ENCODE measurements at regions not wholly inside any gene's neighbourhood (a gene's known extent, or its start where the extent isn't known, plus 50 kb on each side); places are given as distances from the start of the nearest gene placed in this dataset.
"Not testable (repeated sequence)": the region's sequence is repeated elsewhere in the genome, so short reads cannot be mapped to it uniquely, and the experiment has no call there.

DNA sequence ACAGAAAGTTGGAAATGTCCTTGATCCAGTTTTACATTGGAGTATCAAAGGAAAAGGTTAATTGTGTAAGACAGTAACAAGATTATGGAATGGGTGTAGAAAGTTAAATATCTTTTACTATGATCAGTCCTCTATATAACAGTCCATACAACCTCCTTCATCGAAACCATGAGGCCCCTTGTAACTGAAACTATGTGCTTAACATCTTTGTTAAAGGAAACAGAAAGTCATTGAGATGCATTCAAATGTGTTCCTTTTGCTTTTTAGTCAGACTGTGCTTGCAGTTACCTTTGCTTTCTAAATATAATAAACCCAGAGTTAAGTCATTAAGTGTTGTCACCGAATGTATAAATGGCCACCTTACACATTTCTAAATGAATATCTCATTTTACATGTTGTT lies 1298.5 kb downstream of the ROBO2 start:
- no peaks in the 10 kb centered on the region for H3K4me1 ChIP-seq (ENCODE audit: low read depth)
- H3K9me3 ChIP-seq = no peaks in the 10 kb centered on the region
- TF ChIP-seq, protein P1, sequence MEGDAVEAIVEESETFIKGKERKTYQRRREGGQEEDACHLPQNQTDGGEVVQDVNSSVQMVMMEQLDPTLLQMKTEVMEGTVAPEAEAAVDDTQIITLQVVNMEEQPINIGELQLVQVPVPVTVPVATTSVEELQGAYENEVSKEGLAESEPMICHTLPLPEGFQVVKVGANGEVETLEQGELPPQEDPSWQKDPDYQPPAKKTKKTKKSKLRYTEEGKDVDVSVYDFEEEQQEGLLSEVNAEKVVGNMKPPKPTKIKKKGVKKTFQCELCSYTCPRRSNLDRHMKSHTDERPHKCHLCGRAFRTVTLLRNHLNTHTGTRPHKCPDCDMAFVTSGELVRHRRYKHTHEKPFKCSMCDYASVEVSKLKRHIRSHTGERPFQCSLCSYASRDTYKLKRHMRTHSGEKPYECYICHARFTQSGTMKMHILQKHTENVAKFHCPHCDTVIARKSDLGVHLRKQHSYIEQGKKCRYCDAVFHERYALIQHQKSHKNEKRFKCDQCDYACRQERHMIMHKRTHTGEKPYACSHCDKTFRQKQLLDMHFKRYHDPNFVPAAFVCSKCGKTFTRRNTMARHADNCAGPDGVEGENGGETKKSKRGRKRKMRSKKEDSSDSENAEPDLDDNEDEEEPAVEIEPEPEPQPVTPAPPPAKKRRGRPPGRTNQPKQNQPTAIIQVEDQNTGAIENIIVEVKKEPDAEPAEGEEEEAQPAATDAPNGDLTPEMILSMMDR (IDR thresholded peaks at IDR 0.05) = no peak
- intact Hi-C loops (cut with DNase I, micrococcal nuclease) = no loop called here
- H3K4me3 ChIP-seq = no peak overlapping the region
- no peaks in the 10 kb centered on the region for H3K36me3 ChIP-seq (ENCODE audit: low read depth)
- ATAC-seq (no peak), DNase-seq (no peak)

DNA sequence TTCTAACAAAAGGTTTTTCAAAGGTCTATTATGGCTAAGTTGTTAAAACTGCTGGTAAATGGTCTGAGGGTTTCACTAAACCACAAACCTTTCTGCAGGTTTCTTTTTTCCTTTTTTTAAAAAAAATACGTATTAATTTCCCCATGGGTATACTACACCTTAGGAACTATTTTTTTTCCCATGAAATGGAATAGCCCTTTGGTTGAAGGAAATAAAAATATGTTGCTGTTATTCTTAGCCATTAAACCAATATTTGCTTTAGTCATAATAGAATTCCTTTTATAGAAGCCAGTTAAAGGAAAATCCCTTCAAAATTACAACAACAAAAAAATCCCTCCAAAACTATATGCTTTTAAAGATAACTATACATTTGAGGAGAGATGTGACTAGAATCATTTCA lies 1303.3 kb downstream of the ROBO2 start:
- no peaks in the 10 kb centered on the region for H3K9me3 ChIP-seq
- DNase-seq (no peak), ATAC-seq (no peak)
- H3K4me3 ChIP-seq = no peak overlapping the region
- no peaks in the 10 kb centered on the region for H3K4me1 ChIP-seq (ENCODE audit: low read depth)
- TF ChIP-seq, protein P1 (IDR thresholded peaks at IDR 0.05) = no peak
- H3K36me3 ChIP-seq (ENCODE audit: low read depth) = no peaks in the 10 kb centered on the region
- intact Hi-C loops (cut with DNase I, micrococcal nuclease) = no loop called here

DNA sequence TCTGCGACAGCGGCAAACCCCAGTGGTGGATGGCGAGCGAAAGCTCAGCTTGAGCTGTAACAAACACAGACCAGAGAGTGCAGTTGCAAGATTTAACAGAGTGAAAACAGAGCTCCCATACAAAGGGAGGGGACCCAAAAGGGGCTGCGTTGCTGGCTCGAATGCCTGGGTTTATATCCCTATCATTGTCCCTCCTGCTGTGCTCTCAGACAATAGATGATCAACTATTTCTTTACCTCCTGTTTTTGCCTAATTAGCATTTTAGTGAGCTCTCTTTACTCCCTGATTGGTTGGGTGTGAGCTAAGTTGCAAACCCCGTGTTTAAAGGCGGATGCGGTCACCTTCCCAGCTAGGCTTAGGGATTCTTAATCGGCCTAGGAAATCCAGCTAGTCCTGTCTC lies 1304.4 kb downstream of the ROBO2 start:
- ATAC-seq; H3K9me3 ChIP-seq; intact Hi-C loops (cut with DNase I, micrococcal nuclease); H3K4me1 ChIP-seq (ENCODE audit: low read depth); DNase-seq; H3K36me3 ChIP-seq (ENCODE audit: low read depth); H3K4me3 ChIP-seq: not testable (repeated sequence)

DNA sequence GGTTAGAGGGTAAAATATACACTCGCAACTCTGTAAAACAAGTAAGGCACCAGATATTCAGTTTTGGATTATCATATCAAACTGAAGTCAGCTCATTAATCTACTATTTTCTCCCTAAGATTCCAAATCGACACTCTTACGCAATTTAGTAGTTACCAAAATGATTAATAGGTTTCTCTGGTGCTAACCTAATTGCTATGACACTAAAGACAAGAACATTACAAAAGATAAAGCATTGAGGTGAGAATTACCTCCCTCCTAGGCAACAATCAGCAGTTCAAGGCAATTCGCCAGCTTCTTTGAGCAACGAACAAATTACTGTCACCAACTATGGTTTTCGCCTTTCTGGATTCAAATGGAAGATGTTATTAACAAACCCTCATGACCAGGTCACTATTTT lies 1305.0 kb downstream of the ROBO2 start:
- no peaks in the 10 kb centered on the region for H3K9me3 ChIP-seq
- TF ChIP-seq, protein P1 (IDR thresholded peaks at IDR 0.05) = no peak
- no peak for ATAC-seq

DNA sequence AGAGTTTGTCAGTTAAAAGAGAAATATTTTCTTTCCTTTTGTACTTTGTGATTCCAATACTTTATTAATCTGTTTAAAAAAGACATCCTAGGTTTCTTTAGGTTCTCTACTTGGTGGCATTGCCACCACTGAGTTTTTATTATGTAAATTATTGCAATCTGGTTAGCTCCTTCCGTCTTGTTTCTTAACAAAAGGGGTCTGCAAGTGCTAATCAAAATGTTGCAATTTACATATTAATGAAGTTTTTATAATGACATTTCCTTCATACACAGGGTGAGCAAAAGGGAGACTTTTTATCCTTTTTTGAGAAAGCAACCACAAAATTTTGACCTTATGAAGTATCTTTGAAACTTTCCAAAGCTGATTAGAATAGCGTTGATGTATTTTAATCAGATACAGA lies 1307.3 kb downstream of the ROBO2 start:
- H3K4me1 ChIP-seq (ENCODE audit: low read depth) = no peaks in the 10 kb centered on the region
- TF ChIP-seq, protein P1 (IDR thresholded peaks at IDR 0.05) = no peak
- ATAC-seq (no peak), DNase-seq (no peak)
- no peaks in the 10 kb centered on the region for H3K9me3 ChIP-seq
- intact Hi-C loops (cut with DNase I, micrococcal nuclease) = no loop called here
- no peak overlapping the region for H3K4me3 ChIP-seq
- H3K36me3 ChIP-seq (ENCODE audit: low read depth) = no peaks in the 10 kb centered on the region

More for the DNA sequence above, 1305.0 kb downstream of the ROBO2 start:
- no peak for DNase-seq
- Histone ChIP-seq H3K36me3 (ENCODE audit: low read depth) (no peaks in the 10 kb centered on the region), H3K4me1 (ENCODE audit: low read depth) (no peaks in the 10 kb centered on the region), H3K4me3 (no peak overlapping the region)
- intact Hi-C loops (cut with DNase I, micrococcal nuclease) = no loop called here

DNA sequence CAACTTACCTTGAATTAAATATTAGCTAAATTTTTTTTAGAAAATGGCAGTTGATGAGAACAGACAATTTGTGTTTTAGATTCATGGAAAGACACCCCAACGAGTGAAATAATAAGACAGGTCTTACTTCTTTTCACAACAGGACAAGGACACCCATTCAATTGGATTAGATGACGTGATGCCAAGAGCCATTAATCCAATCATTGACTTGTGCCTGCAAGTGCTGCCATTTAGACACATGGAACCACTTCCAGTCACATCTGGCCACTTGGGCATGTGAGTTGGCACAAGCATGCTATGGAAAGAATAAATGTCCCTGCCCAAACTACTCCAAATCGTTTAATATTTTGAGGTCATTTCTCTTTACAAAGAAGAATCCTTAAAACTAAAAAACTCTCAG lies 1308.8 kb downstream of the ROBO2 start:
- H3K4me3 ChIP-seq = no peak overlapping the region
- DNase-seq (no peak), ATAC-seq (no peak)
- TF ChIP-seq, protein P1 (IDR thresholded peaks at IDR 0.05) = no peak
- no peaks in the 10 kb centered on the region for H3K9me3 ChIP-seq
- intact Hi-C loops (cut with DNase I, micrococcal nuclease) = no loop called here
- no peaks in the 10 kb centered on the region for H3K36me3 ChIP-seq (ENCODE audit: low read depth)
- no peaks in the 10 kb centered on the region for H3K4me1 ChIP-seq (ENCODE audit: low read depth)

Measured in mucosa of descending colon (tissue), 3 donors.